BE2C (cell line): ENCODE measurements at regions not wholly inside any gene's neighbourhood (a gene's known extent, or its start where the extent isn't known, plus 50 kb on each side); places are given as distances from the start of the nearest gene placed in this dataset.
"Not testable (repeated sequence)": the region's sequence is repeated elsewhere in the genome, so short reads cannot be mapped to it uniquely, and the experiment has no call there.

Experiments used
- DNase-seq: peaks from one replicate; pipeline ENCODE4 v3.0.0-alpha.2; 2020
- H3K27me3 ChIP-seq: fragments of 250-450 bp; sonication (Bioruptor Pico); 2 replicates; pipeline ENCODE4 v1.5.1; 2020; ENCODE audit warnings: mild to moderate bottlenecking
- H3K36me3 ChIP-seq: fragments of 250-450 bp; sonication (Bioruptor Pico); 2 replicates; pipeline ENCODE4 v1.5.1; 2020; ENCODE audit warnings: mild to moderate bottlenecking
- H3K4me1 ChIP-seq: fragments of 250-450 bp; sonication (Bioruptor Pico); 2 replicates; pipeline ENCODE4 v1.5.1; 2020
- H3K4me3 ChIP-seq: 2 replicates; pipeline ENCODE4 v1.5.1; 2011; ENCODE audit warnings: low read depth, low read length
- H3K9me3 ChIP-seq: fragments of 250-450 bp; sonication (Bioruptor Pico); 2 replicates; pipeline ENCODE4 v1.5.1; 2020
- CTCF ChIP-seq: IDR thresholded peaks from 2 replicates; pipeline ENCODE4 v1.5.1; 2012; ENCODE audit warnings: mild to moderate bottlenecking, low read depth, low read length

- no peak for TF ChIP-seq CTCF
- no peaks in the 10 kb centered on the region for H3K4me1 ChIP-seq
- H3K27me3 ChIP-seq = no peaks in the 10 kb centered on the region
- no peak overlapping the region for H3K4me3 ChIP-seq
- no peak for DNase-seq
- no peaks in the 10 kb centered on the region for H3K9me3 ChIP-seq
- no peaks in the 10 kb centered on the region for H3K36me3 ChIP-seq
Measured at GRCh38 chr1:204001166-204001901, 71.6 kb upstream of the SOX13 start.

- no peaks in the 10 kb centered on the region for H3K36me3 ChIP-seq
- TF ChIP-seq CTCF = no peak
- DNase-seq = no peak
- H3K9me3 ChIP-seq = no peaks in the 10 kb centered on the region
- no peaks in the 10 kb centered on the region for H3K27me3 ChIP-seq
- H3K4me1 ChIP-seq = no peaks in the 10 kb centered on the region
- H3K4me3 ChIP-seq = no peak overlapping the region
Measured at GRCh38 chr1:204002614-204003013, 70.3 kb upstream of the SOX13 start.

- Histone ChIP-seq H3K4me3 (no peak overlapping the region), H3K27me3 (no peaks in the 10 kb centered on the region), H3K36me3 (no peaks in the 10 kb centered on the region), H3K4me1 (no peaks in the 10 kb centered on the region), H3K9me3 (no peaks in the 10 kb centered on the region)
- DNase-seq = no peak
- TF ChIP-seq CTCF = no peak
Measured at GRCh38 chr1:204003536-204003935, 69.4 kb upstream of the SOX13 start.

- no peaks in the 10 kb centered on the region for H3K27me3 ChIP-seq
- no peak overlapping the region for H3K4me3 ChIP-seq
- H3K9me3 ChIP-seq = no peaks in the 10 kb centered on the region; the same call in 1 of the 2 replicates
- no peak for TF ChIP-seq CTCF
- no peaks in the 10 kb centered on the region for H3K36me3 ChIP-seq
- DNase-seq = no peak
- H3K4me1 ChIP-seq = no peaks in the 10 kb centered on the region
Measured at GRCh38 chr1:204011426-204011825, 61.5 kb upstream of the SOX13 start.

GRCh38 chr1:204013052-204013451, 59.9 kb upstream of the SOX13 start:
- Histone ChIP-seq H3K36me3 (no peaks in the 10 kb centered on the region), H3K27me3 (peaks cover 5% of the 10 kb centered on the region), H3K4me3 (no peak overlapping the region), H3K9me3 (no peaks in the 10 kb centered on the region; the same call in 1 of the 2 replicates), H3K4me1 (no peaks in the 10 kb centered on the region)
- TF ChIP-seq CTCF = no peak
- no peak for DNase-seq

GRCh38 chr1:204014336-204014735, 58.6 kb upstream of the SOX13 start:
- Histone ChIP-seq H3K4me3 (no peak overlapping the region), H3K36me3 (no peaks in the 10 kb centered on the region), H3K4me1 (no peaks in the 10 kb centered on the region), H3K9me3 (no peaks in the 10 kb centered on the region), H3K27me3 (peaks cover 5% of the 10 kb centered on the region)
- no peak for TF ChIP-seq CTCF
- DNase-seq = no peak

GRCh38 chr1:204014961-204015360, 58.0 kb upstream of the SOX13 start:
- not testable (repeated sequence) for H3K4me3 ChIP-seq, H3K4me1 ChIP-seq, DNase-seq, H3K27me3 ChIP-seq, H3K36me3 ChIP-seq, H3K9me3 ChIP-seq
